Activated T-cell treated with anti-CD3 and anti-CD28 coated beads, Interleukin-2, amount 50 U/mL, for 1 hour (primary cell): ENCODE measurements at regions not wholly inside any gene's neighbourhood (a gene's known extent, or its start where the extent isn't known, plus 50 kb on each side); places are given as distances from the start of the nearest gene placed in this dataset.
"Not testable (repeated sequence)": the region's sequence is repeated elsewhere in the genome, so short reads cannot be mapped to it uniquely, and the experiment has no call there.

ENCODE experiments used
- DNase-seq: peaks from one replicate; pipeline ENCODE4 v3.0.0-alpha.2; 2020

- not testable (repeated sequence) for DNase-seq
Measured at GRCh38 chr1:121573881-121574504, 389.2 kb downstream of the SRGAP2C start.

GRCh38 chr1:121574505-121574899 is 389.7 kb downstream of the SRGAP2C start:
- DNase-seq, result not testable (repeated sequence)

- DNase-seq, result not testable (repeated sequence)
Measured at GRCh38 chr1:121582898-121583297, 398.1 kb downstream of the SRGAP2C start.

DNA sequence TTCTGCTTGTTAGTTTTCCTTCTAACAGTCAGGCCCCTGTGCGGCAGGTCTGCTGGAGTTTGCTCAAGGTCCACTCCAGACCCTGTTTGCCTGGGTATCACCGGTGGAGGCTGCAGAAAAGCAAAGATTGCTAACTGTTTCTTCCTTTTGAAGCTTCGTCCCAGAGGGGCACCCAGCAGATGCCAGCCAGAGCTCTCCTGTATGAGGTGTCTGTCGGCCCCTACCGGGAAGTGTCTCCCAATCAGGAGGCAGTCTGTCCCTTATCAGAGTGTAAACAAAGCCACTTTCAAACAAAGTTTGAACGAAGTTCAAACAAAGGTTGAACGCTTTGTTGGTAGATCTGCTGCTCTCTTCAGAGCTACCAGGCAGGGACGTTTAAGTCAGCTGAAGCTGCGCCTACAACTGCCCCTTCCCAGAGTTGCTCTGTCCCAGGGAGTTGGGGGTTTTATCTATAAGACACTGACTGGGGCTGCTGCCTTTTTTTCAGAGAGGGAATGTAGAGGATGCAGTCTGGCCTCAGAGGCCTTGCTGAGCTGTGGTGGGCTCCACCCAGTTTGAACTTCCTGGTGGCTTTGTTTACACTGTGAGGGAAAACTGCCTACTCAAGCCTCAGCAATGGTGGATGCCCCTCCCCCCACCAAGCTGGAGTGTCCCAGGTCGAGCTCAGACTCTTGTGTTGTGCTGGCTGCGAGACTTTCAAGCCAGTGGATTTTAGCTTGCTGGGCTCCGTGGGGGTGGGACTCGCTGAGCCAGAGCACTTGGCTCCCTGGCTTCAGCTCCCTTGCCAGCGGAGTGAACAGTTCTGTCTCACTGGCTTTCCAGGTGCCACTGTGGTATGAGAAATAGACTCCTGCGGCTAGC is 401.8 kb downstream of the SRGAP2C start:
- no peak for DNase-seq

DNA sequence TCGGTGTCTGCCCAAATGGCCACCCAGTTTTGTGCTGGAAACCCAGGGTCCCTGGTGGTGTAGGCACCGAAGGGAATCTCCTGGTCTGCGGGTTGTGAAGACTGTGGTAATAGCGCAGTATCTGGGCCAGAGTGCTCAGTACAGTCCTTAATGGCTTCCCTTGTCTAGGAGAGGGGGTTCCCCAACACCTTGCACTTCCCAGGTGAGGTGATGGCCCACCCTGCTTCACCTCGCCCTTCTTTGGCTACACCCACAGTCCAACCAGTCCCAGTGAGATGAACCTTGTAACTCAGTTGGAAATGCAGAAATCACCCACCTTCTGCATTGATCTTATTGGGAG is 402.4 kb downstream of the SRGAP2C start:
- no peak for DNase-seq

DNA sequence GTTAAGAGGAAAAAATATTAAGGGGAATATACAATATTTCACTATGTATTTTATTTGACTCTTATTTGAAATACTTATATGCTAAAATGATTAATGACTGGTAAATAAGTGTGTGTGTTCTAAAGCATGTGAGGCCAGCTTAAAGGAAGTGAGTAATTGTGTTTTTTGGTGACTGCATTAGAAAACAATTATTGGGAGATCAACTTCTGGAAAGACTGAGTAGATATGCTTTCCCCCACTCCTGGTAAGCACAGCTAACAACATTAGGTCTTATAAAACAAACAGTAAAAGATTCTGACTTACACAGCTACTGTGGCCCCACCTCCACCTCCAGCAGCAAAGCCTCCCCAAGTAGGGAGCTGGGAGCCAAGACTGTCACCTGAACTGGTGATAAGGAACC is 403.0 kb downstream of the SRGAP2C start:
- DNase-seq, result no peak

DNA sequence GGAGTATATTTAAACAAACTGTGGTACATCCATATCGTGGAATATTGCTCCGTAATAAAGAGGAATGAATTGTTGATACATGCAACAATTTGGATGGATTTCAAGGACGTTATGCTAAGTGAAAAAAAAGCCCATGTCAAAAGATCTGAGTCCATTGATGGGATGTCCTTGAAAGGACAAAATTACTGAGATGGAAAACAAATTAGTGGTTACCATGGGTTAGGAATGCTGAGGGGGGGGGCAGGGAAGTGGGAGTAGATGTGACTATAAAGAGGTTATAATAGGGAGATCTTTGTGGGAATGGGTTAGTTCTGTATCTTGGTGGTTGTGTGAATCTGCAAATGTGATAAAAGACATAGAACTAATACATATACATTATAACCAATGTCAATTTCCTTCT is 409.3 kb downstream of the SRGAP2C start:
- DNase-seq, result no peak

DNA sequence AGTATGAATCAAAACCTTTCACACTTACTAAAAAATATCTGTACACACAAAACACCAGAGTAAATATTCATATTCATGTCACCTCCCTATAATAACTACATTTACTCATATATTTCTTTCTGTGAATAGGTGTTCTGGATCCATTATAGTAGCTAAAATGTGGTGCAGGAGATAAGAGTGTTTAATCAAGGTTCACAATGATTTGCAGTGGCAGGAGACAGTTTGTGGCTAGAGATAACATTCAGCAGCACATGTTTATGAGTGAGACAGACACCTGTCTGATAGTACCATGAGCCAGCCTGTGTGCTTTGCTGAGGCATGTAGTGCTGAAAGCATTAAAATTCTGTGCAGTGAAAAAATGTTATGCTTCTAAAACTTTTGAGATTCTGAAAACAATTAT is 410.3 kb downstream of the SRGAP2C start:
- no peak for DNase-seq

- not testable (repeated sequence) for DNase-seq
Measured at GRCh38 chr1:121604843-121605444, 420.2 kb downstream of the SRGAP2C start.

- not testable (repeated sequence) for DNase-seq
Measured at GRCh38 chr1:121607499-121607898, 422.7 kb downstream of the SRGAP2C start.
